ENCODE measurements at regions not wholly inside any gene's neighbourhood (a gene's known extent, or its start where the extent isn't known, plus 50 kb on each side); places are given as distances from the start of the nearest gene placed in this dataset.

- DNase-seq: no peak
These were observed 960.7 kb upstream of the RAG2 start for GRCh38 chr11:37558619-37559210.

GRCh38 chr11:37557990-37558389, 960.0 kb upstream of the RAG2 start:
- DNase-seq: no peak

- DNase-seq: no peak
These were observed 954.2 kb upstream of the RAG2 start for GRCh38 chr11:37552284-37552683.

- DNase-seq: no peak
These were observed 946.5 kb upstream of the RAG2 start for GRCh38 chr11:37544491-37544890.

- DNase-seq: no peak
These were observed 935.8 kb upstream of the RAG2 start for GRCh38 chr11:37533830-37534229.

GRCh38 chr11:37533087-37533486, 935.1 kb upstream of the RAG2 start:
- DNase-seq: no peak

GRCh38 chr11:37532271-37532670, 934.2 kb upstream of the RAG2 start:
- DNase-seq: no peak

GRCh38 chr11:37527545-37527944, 929.5 kb upstream of the RAG2 start:
- no peak for DNase-seq

GRCh38 chr11:37525336-37525735, 927.3 kb upstream of the RAG2 start:
- no peak for DNase-seq

GRCh38 chr11:37519781-37520180, 921.7 kb upstream of the RAG2 start:
- no peak for DNase-seq

GRCh38 chr11:37512156-37512780, 914.2 kb upstream of the RAG2 start:
- no peak for DNase-seq

- no peak for DNase-seq
These were observed 913.4 kb upstream of the RAG2 start for GRCh38 chr11:37511425-37511933.

- DNase-seq: no peak
These were observed 911.5 kb upstream of the RAG2 start for GRCh38 chr11:37509506-37509905.

- DNase-seq: no peak
These were observed 908.5 kb upstream of the RAG2 start for GRCh38 chr11:37506531-37506930.

- DNase-seq: no peak
These were observed 907.4 kb upstream of the RAG2 start for GRCh38 chr11:37505406-37505805.

GRCh38 chr11:37504921-37505320, 906.9 kb upstream of the RAG2 start:
- no peak for DNase-seq

GRCh38 chr11:37504060-37504611, 906.1 kb upstream of the RAG2 start:
- DNase-seq: no peak

- no peak for DNase-seq
These were observed 905.5 kb upstream of the RAG2 start for GRCh38 chr11:37503411-37504059.

- no peak for DNase-seq
These were observed 904.2 kb upstream of the RAG2 start for GRCh38 chr11:37502202-37502601.

GRCh38 chr11:37500425-37500824, 902.4 kb upstream of the RAG2 start:
- no peak for DNase-seq

- no peak for DNase-seq
These were observed 899.3 kb upstream of the RAG2 start for GRCh38 chr11:37497326-37497725.

- no peak for DNase-seq
These were observed 898.2 kb upstream of the RAG2 start for GRCh38 chr11:37496201-37496600.

GRCh38 chr11:37484298-37484697, 886.3 kb upstream of the RAG2 start:
- no peak for DNase-seq

GRCh38 chr11:37483761-37484160, 885.7 kb upstream of the RAG2 start:
- no peak for DNase-seq
